Spleen (tissue), 3 donors: ENCODE measurements at regions not wholly inside any gene's neighbourhood (a gene's known extent, or its start where the extent isn't known, plus 50 kb on each side); places are given as distances from the start of the nearest gene placed in this dataset.

Source experiments
- POLR2A ChIP-seq, 3 donors: fragments of 450-650 bp; IDR thresholded peaks; one replicate each; pipeline ENCODE4 v1.5.1; 2017; ENCODE audit warnings: antibody characterized with exemption in 3 of 3, mild to moderate bottlenecking in 1 of 3
- POLR2AphosphoS5 ChIP-seq, 3 donors: sonication (generic); formaldehyde crosslinking; IDR thresholded peaks; one replicate each; pipeline ENCODE4 v1.5.1; 2017; ENCODE audit warnings: antibody characterized with exemption in 3 of 3

DNA sequence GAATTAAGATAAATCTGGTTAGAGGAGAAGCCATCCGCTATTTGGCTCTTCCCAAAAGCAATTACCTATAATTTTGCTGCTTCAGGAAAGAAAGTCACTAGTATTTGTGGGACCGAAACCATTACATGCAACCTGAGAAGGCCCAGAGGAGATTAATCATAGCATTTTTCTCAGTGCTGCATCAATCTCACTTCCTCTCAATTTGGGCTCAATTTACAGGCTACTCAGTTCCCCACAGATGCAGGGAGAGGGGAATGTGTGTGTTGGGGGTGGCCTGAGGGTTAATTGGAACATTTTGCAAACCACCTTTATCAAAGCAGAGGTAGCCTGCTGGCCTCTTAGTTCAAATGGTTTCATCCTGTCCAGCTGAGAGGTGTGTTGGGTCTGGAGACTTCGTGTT is 394.7 kb upstream of the ASIC2 start:
- no peak for TF ChIP-seq POLR2A (IDR thresholded peaks at IDR 0.05)
- TF ChIP-seq POLR2AphosphoS5 (IDR thresholded peaks at IDR 0.05), result no peak
